MM.1S (cell line): ENCODE measurements at regions not wholly inside any gene's neighbourhood (a gene's known extent, or its start where the extent isn't known, plus 50 kb on each side); places are given as distances from the start of the nearest gene placed in this dataset.

Experiments used
- EZH2 ChIP-seq: fragments of 300-600 bp; sonication (generic); optimal IDR thresholded peaks from 2 replicates; pipeline ENCODE3; 2017; ENCODE audit warnings: low read depth, mild to moderate bottlenecking, antibody characterized with exemption, low read length, mixed read lengths
- TF ChIP-seq, protein P1 (sequence below): fragments of 300-600 bp; sonication (generic); IDR thresholded peaks from 2 replicates; pipeline ENCODE4 v1.5.1; 2016; ENCODE audit warnings: antibody characterized with exemption, low read length, mixed read lengths

- TF ChIP-seq, protein P1, sequence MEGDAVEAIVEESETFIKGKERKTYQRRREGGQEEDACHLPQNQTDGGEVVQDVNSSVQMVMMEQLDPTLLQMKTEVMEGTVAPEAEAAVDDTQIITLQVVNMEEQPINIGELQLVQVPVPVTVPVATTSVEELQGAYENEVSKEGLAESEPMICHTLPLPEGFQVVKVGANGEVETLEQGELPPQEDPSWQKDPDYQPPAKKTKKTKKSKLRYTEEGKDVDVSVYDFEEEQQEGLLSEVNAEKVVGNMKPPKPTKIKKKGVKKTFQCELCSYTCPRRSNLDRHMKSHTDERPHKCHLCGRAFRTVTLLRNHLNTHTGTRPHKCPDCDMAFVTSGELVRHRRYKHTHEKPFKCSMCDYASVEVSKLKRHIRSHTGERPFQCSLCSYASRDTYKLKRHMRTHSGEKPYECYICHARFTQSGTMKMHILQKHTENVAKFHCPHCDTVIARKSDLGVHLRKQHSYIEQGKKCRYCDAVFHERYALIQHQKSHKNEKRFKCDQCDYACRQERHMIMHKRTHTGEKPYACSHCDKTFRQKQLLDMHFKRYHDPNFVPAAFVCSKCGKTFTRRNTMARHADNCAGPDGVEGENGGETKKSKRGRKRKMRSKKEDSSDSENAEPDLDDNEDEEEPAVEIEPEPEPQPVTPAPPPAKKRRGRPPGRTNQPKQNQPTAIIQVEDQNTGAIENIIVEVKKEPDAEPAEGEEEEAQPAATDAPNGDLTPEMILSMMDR, result no peak
- TF ChIP-seq EZH2, result no peak
These were observed 214.2 kb downstream of the WDR11 start for GRCh38 chr10:121065330-121065729.
